ENCODE measurements at regions not wholly inside any gene's neighbourhood (a gene's known extent, or its start where the extent isn't known, plus 50 kb on each side); places are given as distances from the start of the nearest gene placed in this dataset.

DNA sequence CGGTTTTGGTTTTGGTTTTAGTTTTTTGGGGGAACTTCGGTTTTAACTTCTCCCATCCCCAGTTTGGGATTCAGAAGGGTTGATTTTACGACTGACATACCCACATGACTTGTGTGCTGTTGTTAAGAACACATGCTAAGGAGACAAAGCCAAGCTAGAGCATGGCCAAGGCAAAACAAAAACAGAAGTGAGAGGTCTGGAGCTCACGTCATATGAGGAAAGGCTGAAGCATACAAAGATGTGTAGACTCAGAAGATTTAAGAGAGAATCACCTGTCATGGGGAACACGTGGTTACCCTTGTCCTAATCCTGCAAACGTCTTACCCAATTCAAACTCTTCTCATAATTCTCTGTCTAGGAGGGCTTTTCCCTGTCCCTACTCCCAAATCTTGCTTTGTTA, 465.0 kb downstream of the FAM181B start:
- TF ChIP-seq, protein P1, sequence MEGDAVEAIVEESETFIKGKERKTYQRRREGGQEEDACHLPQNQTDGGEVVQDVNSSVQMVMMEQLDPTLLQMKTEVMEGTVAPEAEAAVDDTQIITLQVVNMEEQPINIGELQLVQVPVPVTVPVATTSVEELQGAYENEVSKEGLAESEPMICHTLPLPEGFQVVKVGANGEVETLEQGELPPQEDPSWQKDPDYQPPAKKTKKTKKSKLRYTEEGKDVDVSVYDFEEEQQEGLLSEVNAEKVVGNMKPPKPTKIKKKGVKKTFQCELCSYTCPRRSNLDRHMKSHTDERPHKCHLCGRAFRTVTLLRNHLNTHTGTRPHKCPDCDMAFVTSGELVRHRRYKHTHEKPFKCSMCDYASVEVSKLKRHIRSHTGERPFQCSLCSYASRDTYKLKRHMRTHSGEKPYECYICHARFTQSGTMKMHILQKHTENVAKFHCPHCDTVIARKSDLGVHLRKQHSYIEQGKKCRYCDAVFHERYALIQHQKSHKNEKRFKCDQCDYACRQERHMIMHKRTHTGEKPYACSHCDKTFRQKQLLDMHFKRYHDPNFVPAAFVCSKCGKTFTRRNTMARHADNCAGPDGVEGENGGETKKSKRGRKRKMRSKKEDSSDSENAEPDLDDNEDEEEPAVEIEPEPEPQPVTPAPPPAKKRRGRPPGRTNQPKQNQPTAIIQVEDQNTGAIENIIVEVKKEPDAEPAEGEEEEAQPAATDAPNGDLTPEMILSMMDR (IDR thresholded peaks at IDR 0.05), result no peak
- no peak for TF ChIP-seq POLR2A (IDR thresholded peaks at IDR 0.05)
